Activated naive CD4-positive, alpha-beta T cell treated with Interleukin-2 at 50 U/mL for 16 hours (primary cell): ENCODE measurements at regions not wholly inside any gene's neighbourhood (a gene's known extent, or its start where the extent isn't known, plus 50 kb on each side); places are given as distances from the start of the nearest gene placed in this dataset.

Experiments used
- DNase-seq: peaks from one replicate; pipeline ENCODE4 v3.0.0-alpha.2; 2020

GRCh38 chr4:182063651-182064050 is 179.6 kb upstream of the TENM3 start:
- DNase-seq: no peak

- DNase-seq: no peak
These were observed 177.9 kb upstream of the TENM3 start for GRCh38 chr4:182065255-182065654.

GRCh38 chr4:182066037-182066436 is 177.2 kb upstream of the TENM3 start:
- no peak for DNase-seq

GRCh38 chr4:182067828-182068227 is 175.4 kb upstream of the TENM3 start:
- no peak for DNase-seq

GRCh38 chr4:182068920-182069319 is 174.3 kb upstream of the TENM3 start:
- DNase-seq: no peak

GRCh38 chr4:182073278-182073677 is 169.9 kb upstream of the TENM3 start:
- no peak for DNase-seq

GRCh38 chr4:182074139-182074538 is 169.1 kb upstream of the TENM3 start:
- DNase-seq: no peak

GRCh38 chr4:182074810-182075209 is 168.4 kb upstream of the TENM3 start:
- DNase-seq: no peak

GRCh38 chr4:182082910-182083309 is 160.3 kb upstream of the TENM3 start:
- DNase-seq: no peak

GRCh38 chr4:182083671-182084410 is 159.4 kb upstream of the TENM3 start:
- DNase-seq: no peak

GRCh38 chr4:182085051-182085480 is 158.1 kb upstream of the TENM3 start:
- DNase-seq: no peak

GRCh38 chr4:182089326-182089725 is 153.9 kb upstream of the TENM3 start:
- DNase-seq: no peak

- no peak for DNase-seq
These were observed 153.0 kb upstream of the TENM3 start for GRCh38 chr4:182090186-182090585.

- no peak for DNase-seq
These were observed 152.1 kb upstream of the TENM3 start for GRCh38 chr4:182091128-182091527.

GRCh38 chr4:182093431-182093831 is 149.8 kb upstream of the TENM3 start:
- DNase-seq: no peak

GRCh38 chr4:182093935-182094334 is 149.3 kb upstream of the TENM3 start:
- no peak for DNase-seq

GRCh38 chr4:182101618-182102017 is 141.6 kb upstream of the TENM3 start:
- DNase-seq: no peak

- DNase-seq: no peak
These were observed 140.6 kb upstream of the TENM3 start for GRCh38 chr4:182102576-182102975.

- no peak for DNase-seq
These were observed 139.4 kb upstream of the TENM3 start for GRCh38 chr4:182103614-182104319.

- DNase-seq: no peak
These were observed 137.8 kb upstream of the TENM3 start for GRCh38 chr4:182105416-182105815.

GRCh38 chr4:182107931-182108330 is 135.3 kb upstream of the TENM3 start:
- DNase-seq: no peak

GRCh38 chr4:182111586-182111985 is 131.6 kb upstream of the TENM3 start:
- no peak for DNase-seq

GRCh38 chr4:182113779-182114178 is 129.4 kb upstream of the TENM3 start:
- DNase-seq: no peak

- DNase-seq: no peak
These were observed 118.8 kb upstream of the TENM3 start for GRCh38 chr4:182124359-182124758.

GRCh38 chr4:182126096-182126495 is 117.1 kb upstream of the TENM3 start:
- DNase-seq: no peak
